Kidney epithelial cell (primary cell): ENCODE measurements at regions not wholly inside any gene's neighbourhood (a gene's known extent, or its start where the extent isn't known, plus 50 kb on each side); places are given as distances from the start of the nearest gene placed in this dataset.

Source experiments
- DNase-seq: peaks from one replicate; pipeline ENCODE4 v3.0.0-alpha.2; 2010; ENCODE audit warnings: low read depth
- H3K27me3 ChIP-seq: 2 replicates; pipeline ENCODE4 v1.6.0; 2011; ENCODE audit warnings: low read length; ENCODE audit not compliant: control insufficient read depth, insufficient read depth
- H3K36me3 ChIP-seq: 2 replicates; pipeline ENCODE4 v1.5.1; 2011; ENCODE audit warnings: low read length; ENCODE audit not compliant: control insufficient read depth, insufficient read depth
- H3K4me3 ChIP-seq: 2 replicates; pipeline ENCODE4 v1.5.1; 2011; ENCODE audit warnings: low read depth, mild to moderate bottlenecking, control low read depth, low read length
- TF ChIP-seq, protein P1 (sequence below): IDR thresholded peaks from 2 replicates; pipeline ENCODE4 v1.5.1; 2011; ENCODE audit warnings: mild to moderate bottlenecking, moderate library complexity, low read length, control low read depth, inconsistent platforms; ENCODE audit not compliant: insufficient read depth, poor library complexity, severe bottlenecking

GRCh38 chr1:218527737-218528136 lies 182.6 kb downstream of the TGFB2 start:
- TF ChIP-seq, protein P1, sequence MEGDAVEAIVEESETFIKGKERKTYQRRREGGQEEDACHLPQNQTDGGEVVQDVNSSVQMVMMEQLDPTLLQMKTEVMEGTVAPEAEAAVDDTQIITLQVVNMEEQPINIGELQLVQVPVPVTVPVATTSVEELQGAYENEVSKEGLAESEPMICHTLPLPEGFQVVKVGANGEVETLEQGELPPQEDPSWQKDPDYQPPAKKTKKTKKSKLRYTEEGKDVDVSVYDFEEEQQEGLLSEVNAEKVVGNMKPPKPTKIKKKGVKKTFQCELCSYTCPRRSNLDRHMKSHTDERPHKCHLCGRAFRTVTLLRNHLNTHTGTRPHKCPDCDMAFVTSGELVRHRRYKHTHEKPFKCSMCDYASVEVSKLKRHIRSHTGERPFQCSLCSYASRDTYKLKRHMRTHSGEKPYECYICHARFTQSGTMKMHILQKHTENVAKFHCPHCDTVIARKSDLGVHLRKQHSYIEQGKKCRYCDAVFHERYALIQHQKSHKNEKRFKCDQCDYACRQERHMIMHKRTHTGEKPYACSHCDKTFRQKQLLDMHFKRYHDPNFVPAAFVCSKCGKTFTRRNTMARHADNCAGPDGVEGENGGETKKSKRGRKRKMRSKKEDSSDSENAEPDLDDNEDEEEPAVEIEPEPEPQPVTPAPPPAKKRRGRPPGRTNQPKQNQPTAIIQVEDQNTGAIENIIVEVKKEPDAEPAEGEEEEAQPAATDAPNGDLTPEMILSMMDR, result no peak
- H3K27me3 ChIP-seq, result no peaks in the 10 kb centered on the region

DNA sequence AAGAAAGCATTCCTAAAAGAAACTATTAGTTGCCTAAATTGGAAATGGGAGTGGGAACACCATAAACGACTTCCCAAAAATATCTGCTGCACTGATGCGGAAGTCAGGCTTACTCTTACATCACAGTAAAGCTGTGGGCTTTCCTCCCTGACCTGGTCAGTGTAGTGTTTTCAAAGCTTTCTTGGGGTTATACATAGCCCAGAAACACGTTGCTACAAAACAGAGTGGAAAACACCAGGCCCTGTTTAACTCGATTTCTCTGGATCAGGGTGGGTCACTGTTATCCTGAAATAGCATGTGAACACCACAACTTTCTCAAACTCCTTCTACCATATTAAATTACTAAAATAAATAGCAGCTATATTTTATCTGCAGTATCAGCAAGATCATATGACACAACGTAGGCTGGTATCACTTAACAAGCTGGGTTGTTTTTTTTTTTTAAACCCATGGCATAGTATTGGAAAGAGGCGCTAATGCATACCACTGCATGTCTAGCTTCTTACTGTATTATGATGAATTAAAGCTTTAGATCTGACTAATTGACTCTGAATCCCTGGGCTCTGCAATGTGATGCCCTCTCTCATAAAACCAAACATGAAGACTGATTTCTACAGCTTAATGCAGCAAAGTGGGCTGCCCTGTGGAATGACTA lies 184.6 kb downstream of the TGFB2 start:
- TF ChIP-seq, protein P1, result no peak
- Histone ChIP-seq H3K4me3 (no peak overlapping the region), H3K36me3 (no peaks in the 10 kb centered on the region), H3K27me3 (no peaks in the 10 kb centered on the region)
- no peak for DNase-seq

More at GRCh38 chr1:218527737-218528136, 182.6 kb downstream of the TGFB2 start:
- no peak for DNase-seq
- Histone ChIP-seq H3K36me3 (no peaks in the 10 kb centered on the region), H3K4me3 (no peak overlapping the region)

GRCh38 chr1:218531936-218532335 lies 186.8 kb downstream of the TGFB2 start:
- no peaks in the 10 kb centered on the region for H3K36me3 ChIP-seq
- DNase-seq, result no peak
- no peak overlapping the region for H3K4me3 ChIP-seq
- TF ChIP-seq, protein P1, result no peak
- no peaks in the 10 kb centered on the region for H3K27me3 ChIP-seq

GRCh38 chr1:218536296-218536986 lies 191.3 kb downstream of the TGFB2 start:
- no peaks in the 10 kb centered on the region for H3K27me3 ChIP-seq
- H3K4me3 ChIP-seq, result no peak overlapping the region
- TF ChIP-seq, protein P1, result no peak
- H3K36me3 ChIP-seq, result no peaks in the 10 kb centered on the region
- DNase-seq, result no peak

- TF ChIP-seq, protein P1, result no peak
- DNase-seq, result no peak
- H3K36me3 ChIP-seq, result no peaks in the 10 kb centered on the region
These were observed 192.2 kb downstream of the TGFB2 start for GRCh38 chr1:218537122-218537913.

More at GRCh38 chr1:218537122-218537913, 192.2 kb downstream of the TGFB2 start:
- H3K4me3 ChIP-seq, result no peak overlapping the region
- H3K27me3 ChIP-seq, result no peaks in the 10 kb centered on the region
